Cardiac fibroblast (primary cell): ENCODE measurements at regions not wholly inside any gene's neighbourhood (a gene's known extent, or its start where the extent isn't known, plus 50 kb on each side); places are given as distances from the start of the nearest gene placed in this dataset.
A peak's percentile ranks its signal among the peaks of the same experiment; 100 is the strongest.

ENCODE experiments used
- DNase-seq, 2 donors: peaks; one replicate each; pipeline versions ENCODE4 v3.0.0 to v3.0.0-alpha.2; 2010; ENCODE audit warnings: low read depth in 2 of 2
- H3K4me3 ChIP-seq, 2 donors: replicated peaks in 1 of 2; 1 replicate in 1 of 2; 2 replicates in 1 of 2; pipeline ENCODE4 v1.5.1; 2011; ENCODE audit warnings: low read depth in 2 of 2, low read length in 2 of 2, mild to moderate bottlenecking in 2 of 2, moderate library complexity in 1 of 2
- CTCF ChIP-seq: IDR thresholded peaks from one replicate; pipeline ENCODE4 v1.5.1; 2011; ENCODE audit warnings: low read depth, mild to moderate bottlenecking, low read length, inconsistent platforms

- DNase-seq: no peak
- H3K4me3 ChIP-seq: no peak overlapping the region
- TF ChIP-seq CTCF: no peak
These were observed 61.6 kb upstream of the TMEM33 start for GRCh38 chr4:41873380-41874295.

GRCh38 chr4:41870035-41870434 lies 65.2 kb upstream of the TMEM33 start:
- TF ChIP-seq CTCF: no peak
- no peak overlapping the region for H3K4me3 ChIP-seq
- no peak for DNase-seq

- no peak for TF ChIP-seq CTCF
- DNase-seq: no peak
- no peak overlapping the region for H3K4me3 ChIP-seq
These were observed 68.2 kb upstream of the TMEM33 start for GRCh38 chr4:41866799-41867677.

- no peak for TF ChIP-seq CTCF
- DNase-seq: no peak
- H3K4me3 ChIP-seq: no peak overlapping the region
These were observed 69.0 kb upstream of the TMEM33 start for GRCh38 chr4:41865981-41866798.

GRCh38 chr4:41865306-41865980 lies 69.8 kb upstream of the TMEM33 start:
- no peak for TF ChIP-seq CTCF
- no peak overlapping the region for H3K4me3 ChIP-seq
- DNase-seq: peak; percentile 5 to 12

- no peak for DNase-seq
- no peak overlapping the region for H3K4me3 ChIP-seq
- no peak for TF ChIP-seq CTCF
These were observed 76.1 kb upstream of the TMEM33 start for GRCh38 chr4:41859087-41859486.
